ENCODE measurements at regions not wholly inside any gene's neighbourhood (a gene's known extent, or its start where the extent isn't known, plus 50 kb on each side); places are given as distances from the start of the nearest gene placed in this dataset.

DNA sequence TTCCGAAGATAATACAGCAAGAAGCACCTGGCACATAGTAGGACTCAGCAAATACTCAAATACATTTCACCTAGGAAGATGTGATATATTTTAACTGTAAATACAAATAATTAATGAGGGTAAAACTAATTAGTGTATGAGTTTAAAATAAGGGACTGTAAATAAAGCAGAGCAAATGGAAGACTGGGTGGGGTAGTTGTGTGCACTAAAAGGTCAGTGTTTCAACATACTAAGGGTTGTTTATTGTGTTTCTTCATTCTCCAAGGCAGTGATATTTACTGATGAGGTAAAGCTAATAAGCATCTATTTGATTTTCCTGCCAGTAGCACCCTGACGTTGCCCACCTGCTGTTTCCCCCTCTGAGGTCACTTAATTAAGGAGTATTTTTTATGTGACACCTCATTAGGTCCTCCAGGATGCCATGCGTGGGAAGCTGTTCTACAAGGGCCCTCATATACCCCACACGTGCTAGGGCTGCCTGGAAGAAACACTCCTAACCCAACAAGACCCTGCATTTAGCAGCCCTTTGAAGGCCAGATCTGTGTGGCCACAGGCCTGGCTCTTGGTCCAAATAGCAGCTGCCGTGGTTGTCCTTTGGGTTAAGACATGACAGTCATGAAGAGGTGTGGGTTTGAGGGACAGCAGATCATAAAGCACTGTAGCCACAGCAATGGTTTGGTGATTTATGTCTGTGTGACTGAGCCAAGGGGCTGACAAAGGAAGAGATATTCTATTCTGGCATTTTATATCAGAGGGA is 97.5 kb upstream of the RPS23 start:
- DNase-seq (ENCODE audit: low read depth) = no peak
- H3K4me3 ChIP-seq (ENCODE audit: low read depth, low read length) = no peak overlapping the region
- TF ChIP-seq, protein P1, sequence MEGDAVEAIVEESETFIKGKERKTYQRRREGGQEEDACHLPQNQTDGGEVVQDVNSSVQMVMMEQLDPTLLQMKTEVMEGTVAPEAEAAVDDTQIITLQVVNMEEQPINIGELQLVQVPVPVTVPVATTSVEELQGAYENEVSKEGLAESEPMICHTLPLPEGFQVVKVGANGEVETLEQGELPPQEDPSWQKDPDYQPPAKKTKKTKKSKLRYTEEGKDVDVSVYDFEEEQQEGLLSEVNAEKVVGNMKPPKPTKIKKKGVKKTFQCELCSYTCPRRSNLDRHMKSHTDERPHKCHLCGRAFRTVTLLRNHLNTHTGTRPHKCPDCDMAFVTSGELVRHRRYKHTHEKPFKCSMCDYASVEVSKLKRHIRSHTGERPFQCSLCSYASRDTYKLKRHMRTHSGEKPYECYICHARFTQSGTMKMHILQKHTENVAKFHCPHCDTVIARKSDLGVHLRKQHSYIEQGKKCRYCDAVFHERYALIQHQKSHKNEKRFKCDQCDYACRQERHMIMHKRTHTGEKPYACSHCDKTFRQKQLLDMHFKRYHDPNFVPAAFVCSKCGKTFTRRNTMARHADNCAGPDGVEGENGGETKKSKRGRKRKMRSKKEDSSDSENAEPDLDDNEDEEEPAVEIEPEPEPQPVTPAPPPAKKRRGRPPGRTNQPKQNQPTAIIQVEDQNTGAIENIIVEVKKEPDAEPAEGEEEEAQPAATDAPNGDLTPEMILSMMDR (IDR thresholded peaks at IDR 0.05; ENCODE audit: low read depth, low read length, missing control alignments) = no peak

DNA sequence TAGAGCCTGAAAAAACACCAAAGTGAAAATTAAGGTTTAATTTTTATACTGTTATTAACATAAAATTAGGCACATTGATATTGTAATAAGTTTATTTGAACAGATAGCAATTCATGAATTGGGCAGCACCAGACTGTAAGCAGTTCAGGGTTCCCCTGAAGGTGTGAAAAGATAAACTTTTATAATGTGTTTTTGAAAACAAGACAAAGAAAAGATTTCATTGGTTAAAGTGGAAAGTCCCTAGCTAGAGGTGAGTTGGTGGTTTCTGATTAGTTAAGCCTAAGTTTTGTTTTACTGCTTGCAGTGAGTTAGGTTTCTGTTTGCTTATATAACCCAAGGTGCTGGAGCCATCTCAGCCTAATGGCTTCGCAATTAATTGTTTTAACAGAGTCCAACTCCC is 96.5 kb upstream of the RPS23 start:
- DNase-seq (ENCODE audit: low read depth) = no peak
- H3K4me3 ChIP-seq (ENCODE audit: low read depth, low read length) = no peak overlapping the region
- TF ChIP-seq, protein P1 (IDR thresholded peaks at IDR 0.05; ENCODE audit: low read depth, low read length, missing control alignments) = no peak

DNA sequence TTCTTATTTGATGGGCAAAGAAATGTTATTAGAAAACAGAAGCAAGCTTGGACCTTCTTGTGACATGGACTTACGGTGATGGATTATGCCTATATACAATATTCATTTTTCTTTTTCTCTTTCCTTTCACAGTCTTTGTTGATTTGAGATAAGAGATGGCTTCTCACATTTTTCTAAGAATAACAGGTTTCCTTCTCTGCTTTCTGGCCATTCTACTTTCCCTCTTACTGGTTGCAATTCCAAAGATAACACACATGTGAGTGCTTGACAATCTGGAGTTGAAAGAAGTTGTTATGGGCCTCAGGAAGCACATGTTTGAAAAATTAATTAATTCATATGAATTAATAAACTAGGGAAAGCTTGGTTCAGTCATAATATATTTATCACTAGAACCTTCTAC is 89.8 kb upstream of the RPS23 start:
- H3K4me3 ChIP-seq (ENCODE audit: low read depth, low read length) = no peak overlapping the region
- TF ChIP-seq, protein P1 (IDR thresholded peaks at IDR 0.05; ENCODE audit: low read depth, low read length, missing control alignments) = no peak
- no peak for DNase-seq (ENCODE audit: low read depth)

DNA sequence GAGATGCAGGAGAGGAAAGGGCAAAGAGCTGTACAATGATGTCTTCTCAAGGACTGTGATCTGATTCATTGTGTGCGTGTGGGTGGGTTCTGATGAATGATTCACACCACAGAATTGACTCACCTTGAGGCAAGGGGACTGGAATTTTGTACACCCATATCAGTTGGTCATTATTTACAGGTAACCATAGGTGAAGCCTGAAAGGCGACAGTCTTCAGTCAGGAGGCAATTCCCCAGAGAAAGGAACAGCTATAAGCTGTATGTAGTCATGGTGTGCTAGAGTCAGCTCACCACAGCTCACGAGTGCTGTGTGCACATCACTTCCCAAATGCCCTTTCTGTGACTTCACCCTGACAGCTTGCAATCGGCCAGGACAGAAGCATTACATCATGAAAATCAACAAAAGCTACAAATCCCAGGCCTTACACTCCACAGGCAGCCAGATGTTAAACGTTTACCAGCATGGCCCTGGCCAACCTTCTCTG is 87.6 kb upstream of the RPS23 start:
- TF ChIP-seq, protein P1 (IDR thresholded peaks at IDR 0.05; ENCODE audit: low read depth, low read length, missing control alignments) = no peak
- no peak for DNase-seq (ENCODE audit: low read depth)
- H3K4me3 ChIP-seq (ENCODE audit: low read depth, low read length) = no peak overlapping the region

DNA sequence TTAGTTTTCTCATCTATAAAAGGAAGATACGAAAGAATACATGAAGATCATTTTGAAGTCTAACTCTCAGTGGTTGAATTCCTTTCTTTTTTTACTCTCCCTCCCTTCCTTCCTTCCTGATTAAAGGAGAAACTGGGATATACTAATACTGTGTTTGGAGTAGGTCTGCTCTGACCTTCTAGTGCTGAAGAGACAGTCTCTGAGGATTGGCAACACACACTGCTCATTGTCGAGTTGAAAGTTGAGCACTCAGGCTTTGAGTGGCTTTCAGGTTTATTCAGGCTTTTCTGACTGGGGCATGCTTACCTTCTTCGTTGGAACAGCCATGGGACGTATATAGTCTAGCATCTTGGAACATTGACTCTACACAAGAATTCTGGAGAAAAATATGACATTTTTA is 86.9 kb upstream of the RPS23 start:
- no peak for DNase-seq (ENCODE audit: low read depth)
- TF ChIP-seq, protein P1 (IDR thresholded peaks at IDR 0.05; ENCODE audit: low read depth, low read length, missing control alignments) = no peak
- no peak overlapping the region for H3K4me3 ChIP-seq (ENCODE audit: low read depth, low read length)

DNA sequence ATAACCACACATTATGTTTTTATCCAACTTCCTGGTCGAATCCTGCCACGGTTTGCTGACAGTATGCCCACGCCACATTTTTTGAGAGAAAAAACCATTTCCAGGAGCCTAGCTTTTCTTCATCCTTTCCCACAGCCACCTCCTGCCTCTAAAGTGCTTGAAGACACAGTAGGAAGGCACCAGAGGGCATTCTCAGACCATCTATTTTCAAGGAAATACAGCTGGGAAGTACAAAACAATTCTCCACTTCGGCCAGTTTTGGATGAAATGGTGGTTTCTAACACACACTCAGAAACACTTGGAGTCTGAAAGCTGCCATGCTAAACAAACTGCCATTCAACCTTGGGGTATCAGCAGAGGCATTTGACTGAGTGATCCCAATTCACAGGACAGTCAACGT is 86.3 kb upstream of the RPS23 start:
- no peak for DNase-seq (ENCODE audit: low read depth)
- H3K4me3 ChIP-seq (ENCODE audit: low read depth, low read length) = no peak overlapping the region
- TF ChIP-seq, protein P1 (IDR thresholded peaks at IDR 0.05; ENCODE audit: low read depth, low read length, missing control alignments) = no peak

DNA sequence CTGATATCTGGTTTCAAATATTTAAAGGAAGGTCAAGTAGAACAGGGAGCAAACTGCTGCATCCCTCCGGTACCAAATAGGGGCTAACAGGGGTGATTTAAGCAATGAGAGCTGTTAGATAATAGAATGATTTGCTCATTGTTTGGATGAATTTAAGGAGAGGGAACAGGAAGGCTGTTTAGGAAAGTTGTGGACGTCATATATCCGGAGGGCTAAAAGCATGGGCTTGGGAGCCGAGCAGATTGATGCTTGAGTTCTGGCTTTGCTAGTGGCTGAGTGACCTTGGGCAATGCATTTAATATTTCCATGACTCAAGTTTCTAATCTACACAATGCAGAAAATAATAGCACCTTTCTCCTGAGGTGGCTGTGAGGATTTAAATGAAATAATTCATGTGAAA is 85.4 kb upstream of the RPS23 start:
- no peak overlapping the region for H3K4me3 ChIP-seq (ENCODE audit: low read depth, low read length)
- no peak for DNase-seq (ENCODE audit: low read depth)
- TF ChIP-seq, protein P1 (IDR thresholded peaks at IDR 0.05; ENCODE audit: low read depth, low read length, missing control alignments) = no peak

All from GM12864 (cell line).